ENCODE measurements at regions not wholly inside any gene's neighbourhood (a gene's known extent, or its start where the extent isn't known, plus 50 kb on each side); places are given as distances from the start of the nearest gene placed in this dataset.

DNA sequence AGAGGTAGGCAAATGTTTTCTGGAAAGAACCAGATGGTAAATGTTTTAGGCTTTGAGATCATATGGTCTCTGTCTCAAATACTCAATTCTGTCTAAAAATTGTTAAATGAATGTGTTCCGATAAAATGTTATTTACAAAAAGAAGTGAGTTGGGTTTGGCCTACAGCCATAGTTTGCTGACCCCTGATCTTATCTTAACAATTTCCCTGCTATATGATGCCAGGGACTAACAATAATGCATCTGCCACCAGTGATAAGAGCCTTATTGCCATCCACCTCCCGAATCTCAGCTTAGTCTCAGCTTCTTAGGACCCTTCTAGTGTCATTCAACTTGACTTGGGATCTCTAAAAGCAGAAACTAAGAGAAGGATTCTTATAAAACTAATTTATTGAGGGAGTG lies 208.5 kb upstream of the ADGRL2 start:
- TF ChIP-seq, protein P1, sequence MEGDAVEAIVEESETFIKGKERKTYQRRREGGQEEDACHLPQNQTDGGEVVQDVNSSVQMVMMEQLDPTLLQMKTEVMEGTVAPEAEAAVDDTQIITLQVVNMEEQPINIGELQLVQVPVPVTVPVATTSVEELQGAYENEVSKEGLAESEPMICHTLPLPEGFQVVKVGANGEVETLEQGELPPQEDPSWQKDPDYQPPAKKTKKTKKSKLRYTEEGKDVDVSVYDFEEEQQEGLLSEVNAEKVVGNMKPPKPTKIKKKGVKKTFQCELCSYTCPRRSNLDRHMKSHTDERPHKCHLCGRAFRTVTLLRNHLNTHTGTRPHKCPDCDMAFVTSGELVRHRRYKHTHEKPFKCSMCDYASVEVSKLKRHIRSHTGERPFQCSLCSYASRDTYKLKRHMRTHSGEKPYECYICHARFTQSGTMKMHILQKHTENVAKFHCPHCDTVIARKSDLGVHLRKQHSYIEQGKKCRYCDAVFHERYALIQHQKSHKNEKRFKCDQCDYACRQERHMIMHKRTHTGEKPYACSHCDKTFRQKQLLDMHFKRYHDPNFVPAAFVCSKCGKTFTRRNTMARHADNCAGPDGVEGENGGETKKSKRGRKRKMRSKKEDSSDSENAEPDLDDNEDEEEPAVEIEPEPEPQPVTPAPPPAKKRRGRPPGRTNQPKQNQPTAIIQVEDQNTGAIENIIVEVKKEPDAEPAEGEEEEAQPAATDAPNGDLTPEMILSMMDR (IDR thresholded peaks at IDR 0.05), result no peak
- no peak for TF ChIP-seq POLR2A (IDR thresholded peaks at IDR 0.05)

All from sigmoid colon (tissue), 3 donors.